Ishikawa (cell line): ENCODE measurements at regions not wholly inside any gene's neighbourhood (a gene's known extent, or its start where the extent isn't known, plus 50 kb on each side); places are given as distances from the start of the nearest gene placed in this dataset.

Experiments used
- CEBPB ChIP-seq: IDR thresholded peaks from 2 replicates; pipeline ENCODE4 v1.6.1; 2012
- CREB1 ChIP-seq: IDR thresholded peaks from 2 replicates; pipeline ENCODE4 v1.6.1; 2012; ENCODE audit warnings: low read depth
- EGR1 ChIP-seq: IDR thresholded peaks from 2 replicates; pipeline ENCODE4 v1.6.1; 2012
- EP300 ChIP-seq: IDR thresholded peaks from 2 replicates; pipeline ENCODE4 v1.6.1; 2012; ENCODE audit warnings: borderline replicate concordance
- FOXM1 ChIP-seq: IDR thresholded peaks from 2 replicates; pipeline ENCODE4 v1.6.1; 2012; ENCODE audit warnings: low read depth, borderline replicate concordance
- NFIC ChIP-seq: IDR thresholded peaks from 2 replicates; pipeline ENCODE4 v1.6.1; 2012
- RAD21 ChIP-seq: IDR thresholded peaks from 2 replicates; pipeline ENCODE4 v1.6.1; 2012; ENCODE audit warnings: low read depth
- TAF1 ChIP-seq: IDR thresholded peaks from 2 replicates; pipeline ENCODE4 v1.6.1; 2012; ENCODE audit warnings: low read depth, mild to moderate bottlenecking
- TCF12 ChIP-seq: IDR thresholded peaks from 2 replicates; pipeline ENCODE4 v1.6.1; 2012; ENCODE audit warnings: low read depth
- TEAD4 ChIP-seq: IDR thresholded peaks from 2 replicates; pipeline ENCODE4 v1.6.1; 2012
- YY1 ChIP-seq: IDR thresholded peaks from 2 replicates; pipeline ENCODE4 v1.6.1; 2012; ENCODE audit warnings: low read depth
- ZBTB7A ChIP-seq: IDR thresholded peaks from 2 replicates; pipeline ENCODE4 v1.6.1; 2012; ENCODE audit warnings: low read depth
- TF ChIP-seq, protein P1 (sequence below): IDR thresholded peaks from 2 replicates; pipeline ENCODE4 v1.6.1; 2012
- TF ChIP-seq, protein P2 (sequence below): IDR thresholded peaks from 2 replicates; pipeline ENCODE4 v1.6.1; 2012
- TF ChIP-seq, protein P3 (sequence below): IDR thresholded peaks from 2 replicates; pipeline ENCODE4 v1.6.1; 2012; ENCODE audit warnings: low read depth, mild to moderate bottlenecking

DNA sequence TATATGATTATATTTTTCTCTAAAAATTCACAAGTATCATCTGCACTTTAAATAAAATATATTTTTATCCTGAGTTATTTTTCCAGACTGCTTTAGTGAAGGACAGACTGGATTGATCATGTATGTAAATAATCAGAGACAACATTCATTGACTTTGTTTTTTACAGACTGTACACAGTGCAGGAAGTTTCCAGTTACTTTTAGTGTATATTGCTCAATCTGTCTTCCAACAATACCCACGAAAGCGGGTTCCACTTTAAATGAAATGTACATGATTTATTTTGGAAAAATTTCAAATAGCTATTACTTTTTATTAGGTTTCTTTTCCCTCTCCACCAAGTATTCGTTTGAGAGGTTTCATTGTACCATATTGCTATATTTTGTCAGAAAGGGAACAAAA is 497.0 kb downstream of the FSCB start:
- TF ChIP-seq, protein P1, sequence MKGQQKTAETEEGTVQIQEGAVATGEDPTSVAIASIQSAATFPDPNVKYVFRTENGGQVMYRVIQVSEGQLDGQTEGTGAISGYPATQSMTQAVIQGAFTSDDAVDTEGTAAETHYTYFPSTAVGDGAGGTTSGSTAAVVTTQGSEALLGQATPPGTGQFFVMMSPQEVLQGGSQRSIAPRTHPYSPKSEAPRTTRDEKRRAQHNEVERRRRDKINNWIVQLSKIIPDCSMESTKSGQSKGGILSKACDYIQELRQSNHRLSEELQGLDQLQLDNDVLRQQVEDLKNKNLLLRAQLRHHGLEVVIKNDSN = no peak
- TF ChIP-seq CEBPB = peak; percentile 63
- TF ChIP-seq, protein P2, sequence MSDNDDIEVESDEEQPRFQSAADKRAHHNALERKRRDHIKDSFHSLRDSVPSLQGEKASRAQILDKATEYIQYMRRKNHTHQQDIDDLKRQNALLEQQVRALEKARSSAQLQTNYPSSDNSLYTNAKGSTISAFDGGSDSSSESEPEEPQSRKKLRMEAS = no peak

- no peak for TF ChIP-seq TAF1
- TF ChIP-seq, protein P1 = no peak
- TF ChIP-seq, protein P3, sequence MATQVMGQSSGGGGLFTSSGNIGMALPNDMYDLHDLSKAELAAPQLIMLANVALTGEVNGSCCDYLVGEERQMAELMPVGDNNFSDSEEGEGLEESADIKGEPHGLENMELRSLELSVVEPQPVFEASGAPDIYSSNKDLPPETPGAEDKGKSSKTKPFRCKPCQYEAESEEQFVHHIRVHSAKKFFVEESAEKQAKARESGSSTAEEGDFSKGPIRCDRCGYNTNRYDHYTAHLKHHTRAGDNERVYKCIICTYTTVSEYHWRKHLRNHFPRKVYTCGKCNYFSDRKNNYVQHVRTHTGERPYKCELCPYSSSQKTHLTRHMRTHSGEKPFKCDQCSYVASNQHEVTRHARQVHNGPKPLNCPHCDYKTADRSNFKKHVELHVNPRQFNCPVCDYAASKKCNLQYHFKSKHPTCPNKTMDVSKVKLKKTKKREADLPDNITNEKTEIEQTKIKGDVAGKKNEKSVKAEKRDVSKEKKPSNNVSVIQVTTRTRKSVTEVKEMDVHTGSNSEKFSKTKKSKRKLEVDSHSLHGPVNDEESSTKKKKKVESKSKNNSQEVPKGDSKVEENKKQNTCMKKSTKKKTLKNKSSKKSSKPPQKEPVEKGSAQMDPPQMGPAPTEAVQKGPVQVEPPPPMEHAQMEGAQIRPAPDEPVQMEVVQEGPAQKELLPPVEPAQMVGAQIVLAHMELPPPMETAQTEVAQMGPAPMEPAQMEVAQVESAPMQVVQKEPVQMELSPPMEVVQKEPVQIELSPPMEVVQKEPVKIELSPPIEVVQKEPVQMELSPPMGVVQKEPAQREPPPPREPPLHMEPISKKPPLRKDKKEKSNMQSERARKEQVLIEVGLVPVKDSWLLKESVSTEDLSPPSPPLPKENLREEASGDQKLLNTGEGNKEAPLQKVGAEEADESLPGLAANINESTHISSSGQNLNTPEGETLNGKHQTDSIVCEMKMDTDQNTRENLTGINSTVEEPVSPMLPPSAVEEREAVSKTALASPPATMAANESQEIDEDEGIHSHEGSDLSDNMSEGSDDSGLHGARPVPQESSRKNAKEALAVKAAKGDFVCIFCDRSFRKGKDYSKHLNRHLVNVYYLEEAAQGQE = no peak
- no peak for TF ChIP-seq YY1
- no peak for TF ChIP-seq CEBPB
- TF ChIP-seq ZBTB7A = no peak
- TF ChIP-seq TCF12 = no peak
- TF ChIP-seq RAD21 = no peak
Observed at GRCh38 chr14:44009642-44010041, 497.4 kb downstream of the FSCB start.

DNA sequence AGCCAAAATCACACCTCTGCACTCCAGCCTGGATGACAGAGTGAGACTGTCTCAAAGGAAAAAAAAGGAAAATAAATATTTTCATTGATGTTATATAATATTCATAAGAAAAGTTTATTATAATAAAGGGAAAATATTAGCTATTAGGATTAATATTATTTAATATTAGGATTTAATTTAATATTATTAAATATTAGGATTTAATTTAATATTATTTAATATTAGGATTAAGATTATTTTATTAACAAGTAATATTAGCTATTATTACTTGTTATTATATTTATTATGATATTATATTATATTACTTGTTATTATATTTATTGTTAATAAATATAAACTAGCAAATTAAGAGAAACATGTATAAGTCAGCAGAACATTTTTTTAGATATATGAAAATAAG is 518.1 kb downstream of the FSCB start:
- no peak for TF ChIP-seq RAD21
- no peak for TF ChIP-seq TEAD4
- no peak for TF ChIP-seq ZBTB7A
- no peak for TF ChIP-seq TAF1
- TF ChIP-seq CEBPB = no peak
- no peak for TF ChIP-seq TCF12
- TF ChIP-seq CREB1 = no peak
- TF ChIP-seq, protein P3 = no peak
- TF ChIP-seq YY1 = no peak
- no peak for TF ChIP-seq FOXM1

GRCh38 chr14:43983721-43984120 is 523.4 kb downstream of the FSCB start:
- TF ChIP-seq ZBTB7A (no peak), EP300 (no peak), FOXM1 (no peak), TCF12 (no peak), CEBPB (0 out of 2 replicates have a peak, but pooled peaks have one; percentile 39), TEAD4 (peak; percentile 78)

GRCh38 chr14:43981135-43981768 is 525.8 kb downstream of the FSCB start:
- TF ChIP-seq EP300 (no peak), CEBPB (no peak), RAD21 (no peak), FOXM1 (no peak), YY1 (no peak), ZBTB7A (no peak), TCF12 (no peak), CREB1 (no peak), TAF1 (no peak), EGR1 (no peak), NFIC (no peak)
- TF ChIP-seq, protein P1 = no peak
- TF ChIP-seq, protein P3 = no peak
- TF ChIP-seq, protein P2 = no peak
